GM13977 (cell line): ENCODE measurements at regions not wholly inside any gene's neighbourhood (a gene's known extent, or its start where the extent isn't known, plus 50 kb on each side); places are given as distances from the start of the nearest gene placed in this dataset.
"Not testable (repeated sequence)": the region's sequence is repeated elsewhere in the genome, so short reads cannot be mapped to it uniquely, and the experiment has no call there.

Source experiments
- DNase-seq: peaks from one replicate; pipeline ENCODE4 v3.0.0; 2012; ENCODE audit warnings: low spot score
- in situ Hi-C: fragments of 300-500 bp; cut with MboI; formaldehyde crosslinking; loops from one replicate; pipeline ENCODE4 v1.12.0; 2022; ENCODE audit warnings: low sequenced_read_pairs, low pct_unique_long_range_greater_than_20kb, mixed read lengths, inconsistent platforms; ENCODE audit not compliant: unreplicated experiment
- TF ChIP-seq, protein P1 (sequence below): IDR thresholded peaks from 2 replicates; pipeline ENCODE4 v1.5.1; 2012; ENCODE audit warnings: mild to moderate bottlenecking, control low read depth; ENCODE audit not compliant: insufficient read depth; ENCODE audit errors: extremely low read depth, missing control alignments

DNA sequence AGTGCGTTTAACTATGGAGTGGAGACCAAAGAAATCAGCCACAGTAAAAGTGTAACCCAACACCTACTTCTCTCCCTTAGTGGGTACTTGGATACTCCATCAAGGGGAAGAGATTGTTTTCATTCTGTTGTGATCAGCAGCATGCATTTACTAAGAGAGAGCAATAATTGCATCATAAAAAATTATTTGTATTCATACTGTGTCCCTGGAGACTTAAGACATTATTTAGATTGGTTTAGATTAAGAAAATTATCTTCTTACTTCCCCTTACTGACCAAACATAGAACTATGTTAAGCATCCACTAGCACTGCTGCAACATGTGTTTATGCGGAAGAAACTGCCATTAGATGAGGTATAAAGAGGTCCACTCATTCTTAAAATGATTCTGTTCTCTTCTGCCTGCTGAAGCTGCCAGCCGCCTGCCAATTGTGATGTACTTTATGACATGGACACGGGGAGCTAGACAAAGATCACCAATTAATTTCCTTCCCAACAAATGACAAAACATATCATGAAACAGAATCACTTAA, 738.5 kb downstream of the DIAPH3 start:
- in situ Hi-C loops, result no loop called here
- TF ChIP-seq, protein P1, sequence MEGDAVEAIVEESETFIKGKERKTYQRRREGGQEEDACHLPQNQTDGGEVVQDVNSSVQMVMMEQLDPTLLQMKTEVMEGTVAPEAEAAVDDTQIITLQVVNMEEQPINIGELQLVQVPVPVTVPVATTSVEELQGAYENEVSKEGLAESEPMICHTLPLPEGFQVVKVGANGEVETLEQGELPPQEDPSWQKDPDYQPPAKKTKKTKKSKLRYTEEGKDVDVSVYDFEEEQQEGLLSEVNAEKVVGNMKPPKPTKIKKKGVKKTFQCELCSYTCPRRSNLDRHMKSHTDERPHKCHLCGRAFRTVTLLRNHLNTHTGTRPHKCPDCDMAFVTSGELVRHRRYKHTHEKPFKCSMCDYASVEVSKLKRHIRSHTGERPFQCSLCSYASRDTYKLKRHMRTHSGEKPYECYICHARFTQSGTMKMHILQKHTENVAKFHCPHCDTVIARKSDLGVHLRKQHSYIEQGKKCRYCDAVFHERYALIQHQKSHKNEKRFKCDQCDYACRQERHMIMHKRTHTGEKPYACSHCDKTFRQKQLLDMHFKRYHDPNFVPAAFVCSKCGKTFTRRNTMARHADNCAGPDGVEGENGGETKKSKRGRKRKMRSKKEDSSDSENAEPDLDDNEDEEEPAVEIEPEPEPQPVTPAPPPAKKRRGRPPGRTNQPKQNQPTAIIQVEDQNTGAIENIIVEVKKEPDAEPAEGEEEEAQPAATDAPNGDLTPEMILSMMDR, result no peak
- no peak for DNase-seq

DNA sequence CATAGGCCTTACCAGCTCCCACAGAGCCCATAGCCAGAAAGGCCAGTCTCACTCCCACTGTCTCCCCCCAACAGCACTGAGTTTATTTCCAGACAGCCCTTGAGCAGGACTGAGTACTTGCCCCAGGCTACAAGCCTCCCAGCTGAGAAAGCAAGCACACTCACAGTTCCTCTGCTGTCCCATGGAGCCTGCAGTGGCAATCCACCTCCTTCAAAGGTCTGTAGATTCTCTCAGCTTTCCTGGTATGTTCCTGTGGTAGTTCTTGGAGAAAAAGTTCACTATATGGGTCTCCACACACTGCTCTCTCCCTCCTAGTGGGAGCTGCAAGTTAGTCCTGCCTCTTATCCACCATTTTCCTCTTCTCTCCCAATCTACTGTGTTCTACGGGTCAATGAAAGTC, 728.7 kb downstream of the DIAPH3 start:
- DNase-seq, result no peak
- TF ChIP-seq, protein P1, result no peak
- in situ Hi-C loops, result no loop called here

DNA sequence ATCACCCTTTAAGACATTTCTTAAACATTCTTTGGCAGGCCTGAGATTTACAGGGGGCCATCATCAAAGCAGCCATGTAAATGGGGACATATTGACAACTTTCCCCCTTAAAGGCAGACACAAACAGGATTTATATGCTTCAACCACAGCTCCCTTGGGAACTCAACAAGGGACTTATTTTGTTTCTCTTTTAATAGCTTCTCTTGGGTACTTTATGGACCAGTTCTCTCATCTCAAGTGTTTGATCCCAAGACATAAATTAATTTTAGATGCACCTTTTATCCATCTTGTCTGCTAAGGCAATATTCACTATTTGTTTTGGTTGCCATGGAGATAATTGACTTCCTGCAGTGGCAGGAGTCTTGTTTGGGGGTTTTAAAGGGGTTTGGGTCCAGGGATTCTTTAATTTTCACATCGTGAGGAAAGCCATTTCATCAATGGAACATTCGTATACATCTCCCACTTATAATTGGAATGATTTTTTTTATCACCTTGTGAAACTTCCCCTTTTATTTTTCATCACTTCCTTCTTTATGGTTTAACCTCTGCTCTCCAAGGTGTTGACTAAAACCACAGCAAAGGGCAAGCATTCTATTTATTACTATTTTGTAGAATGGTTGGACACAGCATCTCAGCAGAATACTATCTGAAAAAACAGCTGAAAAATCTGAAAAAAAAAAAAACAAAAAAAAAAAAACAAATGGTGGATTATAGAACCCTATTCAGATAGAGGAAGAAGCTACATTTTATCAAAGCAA, 726.0 kb downstream of the DIAPH3 start:
- no peak for DNase-seq
- in situ Hi-C loops, result no loop called here
- TF ChIP-seq, protein P1, result no peak

DNA sequence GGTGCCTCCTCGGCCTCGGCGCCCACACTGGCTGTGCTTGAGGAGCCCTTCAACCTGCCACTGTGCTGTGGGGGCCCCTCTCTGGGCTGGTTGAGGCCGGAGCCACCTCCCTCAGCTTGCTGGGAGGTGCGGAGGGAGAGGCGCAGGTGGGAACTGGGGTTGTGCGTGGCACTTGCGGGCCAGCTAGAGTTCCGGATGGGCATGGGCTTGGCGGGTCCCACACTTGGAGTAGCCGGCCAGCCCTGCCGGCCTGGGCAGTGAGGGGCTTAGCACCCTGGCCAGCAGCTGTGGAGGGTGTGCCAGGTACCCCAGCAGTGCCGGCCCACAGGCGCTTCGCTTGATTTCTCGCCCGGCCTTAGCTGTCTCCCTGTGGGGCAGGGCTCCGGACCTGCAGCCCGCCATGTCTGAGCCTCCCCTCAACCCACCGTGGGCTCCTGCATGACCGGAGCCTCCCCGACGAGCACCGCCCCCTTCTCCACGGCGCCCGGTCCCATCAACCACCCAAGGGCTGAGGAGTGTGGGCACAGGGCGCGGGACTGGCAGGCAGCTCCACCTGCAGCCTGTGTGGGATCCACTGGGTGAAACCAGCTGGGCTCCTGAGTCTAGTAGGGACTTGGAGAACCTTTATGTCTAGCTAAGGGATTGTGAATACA, 723.8 kb downstream of the DIAPH3 start:
- TF ChIP-seq, protein P1, result no peak
- DNase-seq, result no peak
- in situ Hi-C loops, result no loop called here

DNA sequence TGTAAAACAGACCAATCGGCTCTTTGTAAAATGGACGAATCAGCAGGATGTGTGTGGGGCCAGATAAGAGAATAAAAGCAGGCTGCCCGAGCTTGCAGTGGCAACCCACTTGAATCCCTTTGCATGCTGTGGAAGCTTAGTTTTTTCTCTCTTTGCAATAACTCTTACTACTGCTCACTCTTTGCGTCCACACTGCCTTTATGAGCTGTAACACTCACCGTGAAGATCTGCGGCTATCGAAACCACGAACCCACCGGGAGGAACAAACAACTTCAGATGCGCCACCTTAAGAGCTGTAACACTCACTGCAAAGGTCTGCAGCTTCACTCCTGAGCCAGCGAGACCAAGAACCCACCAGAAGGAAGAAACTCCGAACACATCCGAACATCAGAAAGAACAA, 722.7 kb downstream of the DIAPH3 start:
- in situ Hi-C loops, DNase-seq: not testable (repeated sequence)

DNA sequence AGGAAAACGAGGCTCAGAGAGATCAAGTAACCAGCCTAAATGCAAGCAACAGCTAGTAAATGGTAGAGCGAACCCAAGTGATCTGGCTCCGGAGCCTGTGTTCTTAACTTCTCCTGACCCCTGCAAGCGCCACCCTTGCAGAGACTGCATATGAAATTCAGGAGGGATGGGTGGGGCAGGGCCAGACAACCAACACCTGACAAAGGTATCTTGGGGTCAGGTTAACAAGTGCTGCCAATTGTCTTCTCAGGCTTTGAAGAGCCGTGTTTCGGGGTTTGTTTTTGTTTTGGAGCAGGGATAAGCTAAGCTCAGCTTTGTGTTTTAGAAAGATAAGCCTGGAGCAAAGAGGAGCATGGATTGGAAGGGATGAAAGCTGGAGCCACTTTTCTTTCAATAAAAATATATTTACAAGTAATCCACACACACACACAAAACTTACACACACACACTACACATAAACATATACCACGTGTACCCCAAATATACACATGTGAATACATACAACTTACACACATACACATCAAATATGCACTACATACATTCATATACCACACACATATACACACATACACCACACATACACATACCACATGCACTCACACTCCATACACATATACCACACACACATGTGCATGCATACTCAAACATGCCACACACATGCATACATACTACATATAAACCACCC, 722.0 kb downstream of the DIAPH3 start:
- in situ Hi-C loops, result no loop called here
- TF ChIP-seq, protein P1, result no peak
- DNase-seq, result no peak
